Ovary (tissue), 3 donors: ENCODE measurements at regions not wholly inside any gene's neighbourhood (a gene's known extent, or its start where the extent isn't known, plus 50 kb on each side); places are given as distances from the start of the nearest gene placed in this dataset.

Experiments
- EP300 ChIP-seq: sonication (generic); formaldehyde crosslinking; IDR thresholded peaks from one replicate; pipeline ENCODE4 v1.6.1; 2017; ENCODE audit warnings: antibody characterized with exemption
- POLR2A ChIP-seq: fragments of 450-650 bp; IDR thresholded peaks from one replicate; pipeline ENCODE4 v1.6.1; 2017; ENCODE audit warnings: antibody characterized with exemption, mild to moderate bottlenecking, moderate library complexity
- TF ChIP-seq, protein P1 (sequence below), 3 donors: fragments of 450-650 bp in 2 of 3; fragments of 200-600 bp in 1 of 3; IDR thresholded peaks; one replicate each; pipeline versions ENCODE4 v1.5.1 to v1.8.0; 2016 to 2022; ENCODE audit warnings: antibody characterized with exemption in 3 of 3, mild to moderate bottlenecking in 1 of 3
- donor health status: DM: no; HTN: no; CAD: no.

GRCh38 chr12:127565241-127565640 lies 701.7 kb upstream of the TMEM132C start:
- TF ChIP-seq, protein P1, sequence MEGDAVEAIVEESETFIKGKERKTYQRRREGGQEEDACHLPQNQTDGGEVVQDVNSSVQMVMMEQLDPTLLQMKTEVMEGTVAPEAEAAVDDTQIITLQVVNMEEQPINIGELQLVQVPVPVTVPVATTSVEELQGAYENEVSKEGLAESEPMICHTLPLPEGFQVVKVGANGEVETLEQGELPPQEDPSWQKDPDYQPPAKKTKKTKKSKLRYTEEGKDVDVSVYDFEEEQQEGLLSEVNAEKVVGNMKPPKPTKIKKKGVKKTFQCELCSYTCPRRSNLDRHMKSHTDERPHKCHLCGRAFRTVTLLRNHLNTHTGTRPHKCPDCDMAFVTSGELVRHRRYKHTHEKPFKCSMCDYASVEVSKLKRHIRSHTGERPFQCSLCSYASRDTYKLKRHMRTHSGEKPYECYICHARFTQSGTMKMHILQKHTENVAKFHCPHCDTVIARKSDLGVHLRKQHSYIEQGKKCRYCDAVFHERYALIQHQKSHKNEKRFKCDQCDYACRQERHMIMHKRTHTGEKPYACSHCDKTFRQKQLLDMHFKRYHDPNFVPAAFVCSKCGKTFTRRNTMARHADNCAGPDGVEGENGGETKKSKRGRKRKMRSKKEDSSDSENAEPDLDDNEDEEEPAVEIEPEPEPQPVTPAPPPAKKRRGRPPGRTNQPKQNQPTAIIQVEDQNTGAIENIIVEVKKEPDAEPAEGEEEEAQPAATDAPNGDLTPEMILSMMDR (IDR thresholded peaks at IDR 0.05) = no peak
- TF ChIP-seq POLR2A = no peak
- TF ChIP-seq EP300 = no peak
